ENCODE measurements at regions not wholly inside any gene's neighbourhood (a gene's known extent, or its start where the extent isn't known, plus 50 kb on each side); places are given as distances from the start of the nearest gene placed in this dataset.

DNA sequence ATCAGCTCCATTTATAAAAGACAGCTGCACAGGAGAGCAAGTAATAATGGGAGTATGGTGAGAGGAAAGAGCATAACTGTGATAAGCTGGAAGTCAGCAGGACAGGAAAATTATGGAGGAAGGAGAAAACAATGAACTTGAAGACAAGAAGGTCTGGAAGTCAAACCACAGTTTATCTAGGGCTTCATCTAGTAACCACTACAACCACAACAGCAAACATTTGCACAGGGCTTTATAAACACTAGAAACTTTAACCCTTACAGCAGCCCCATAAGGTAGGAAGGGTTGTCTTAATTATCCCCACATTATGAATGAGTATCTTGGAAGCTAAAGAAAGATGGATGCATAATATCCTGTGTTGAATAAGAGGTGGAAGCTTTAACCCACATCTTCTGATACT lies 820.8 kb downstream of the IGSF11 start:
- TF ChIP-seq, protein P1, sequence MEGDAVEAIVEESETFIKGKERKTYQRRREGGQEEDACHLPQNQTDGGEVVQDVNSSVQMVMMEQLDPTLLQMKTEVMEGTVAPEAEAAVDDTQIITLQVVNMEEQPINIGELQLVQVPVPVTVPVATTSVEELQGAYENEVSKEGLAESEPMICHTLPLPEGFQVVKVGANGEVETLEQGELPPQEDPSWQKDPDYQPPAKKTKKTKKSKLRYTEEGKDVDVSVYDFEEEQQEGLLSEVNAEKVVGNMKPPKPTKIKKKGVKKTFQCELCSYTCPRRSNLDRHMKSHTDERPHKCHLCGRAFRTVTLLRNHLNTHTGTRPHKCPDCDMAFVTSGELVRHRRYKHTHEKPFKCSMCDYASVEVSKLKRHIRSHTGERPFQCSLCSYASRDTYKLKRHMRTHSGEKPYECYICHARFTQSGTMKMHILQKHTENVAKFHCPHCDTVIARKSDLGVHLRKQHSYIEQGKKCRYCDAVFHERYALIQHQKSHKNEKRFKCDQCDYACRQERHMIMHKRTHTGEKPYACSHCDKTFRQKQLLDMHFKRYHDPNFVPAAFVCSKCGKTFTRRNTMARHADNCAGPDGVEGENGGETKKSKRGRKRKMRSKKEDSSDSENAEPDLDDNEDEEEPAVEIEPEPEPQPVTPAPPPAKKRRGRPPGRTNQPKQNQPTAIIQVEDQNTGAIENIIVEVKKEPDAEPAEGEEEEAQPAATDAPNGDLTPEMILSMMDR (IDR thresholded peaks at IDR 0.05; ENCODE audit: low read depth, low read length): no peak
- TF ChIP-seq, protein P2, sequence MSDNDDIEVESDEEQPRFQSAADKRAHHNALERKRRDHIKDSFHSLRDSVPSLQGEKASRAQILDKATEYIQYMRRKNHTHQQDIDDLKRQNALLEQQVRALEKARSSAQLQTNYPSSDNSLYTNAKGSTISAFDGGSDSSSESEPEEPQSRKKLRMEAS (IDR thresholded peaks at IDR 0.05; ENCODE audit: low read depth, low read length): no peak
- no peak for TF ChIP-seq POLR2A (IDR thresholded peaks at IDR 0.05; ENCODE audit: extremely low read depth, insufficient read length)
